HG02970 (cell line): ENCODE measurements at regions not wholly inside any gene's neighbourhood (a gene's known extent, or its start where the extent isn't known, plus 50 kb on each side); places are given as distances from the start of the nearest gene placed in this dataset.

Experiments used
- ATAC-seq: cut with Tn5 transposase; IDR thresholded peaks from one replicate; pipeline ENCODE4 v1.9.1; 2021; ENCODE audit warnings: mild to moderate bottlenecking, moderate library complexity, moderate number of reproducible peaks; ENCODE audit not compliant: unreplicated experiment, low FRiP score

GRCh38 chr6:65760285-65760684 is 53.3 kb upstream of the EYS start:
- ATAC-seq, result no peak
